HG02798 (cell line): ENCODE measurements at regions not wholly inside any gene's neighbourhood (a gene's known extent, or its start where the extent isn't known, plus 50 kb on each side); places are given as distances from the start of the nearest gene placed in this dataset.

ENCODE experiments used
- ATAC-seq: cut with Tn5 transposase; IDR thresholded peaks from one replicate; pipeline ENCODE4 v1.9.1; 2021; ENCODE audit warnings: mild to moderate bottlenecking; ENCODE audit not compliant: unreplicated experiment, poor library complexity

GRCh38 chr1:4160181-4160580 lies 260.1 kb upstream of the C1orf174 start:
- ATAC-seq = no peak

GRCh38 chr1:4161366-4162006 lies 261.4 kb upstream of the C1orf174 start:
- no peak for ATAC-seq

DNA sequence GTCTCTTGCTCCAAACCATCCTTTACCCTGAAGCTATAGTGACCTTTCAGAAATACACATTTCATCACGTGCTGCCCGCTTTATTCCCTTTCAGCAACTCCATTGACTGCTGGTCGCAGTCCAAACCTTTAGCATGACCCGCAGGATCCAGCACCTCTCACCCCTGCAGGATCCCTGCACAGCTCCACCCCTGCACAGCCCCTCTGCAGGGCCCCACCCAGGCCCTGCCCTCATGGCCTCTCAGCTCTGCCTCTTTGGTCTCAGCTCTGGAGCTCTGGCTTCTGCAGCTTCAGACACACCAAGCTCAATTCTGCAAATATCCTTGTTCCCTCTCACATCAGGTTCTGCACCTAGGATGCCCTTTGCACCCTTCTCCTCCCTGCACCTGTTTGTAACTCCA lies 264.9 kb upstream of the C1orf174 start:
- ATAC-seq = no peak

DNA sequence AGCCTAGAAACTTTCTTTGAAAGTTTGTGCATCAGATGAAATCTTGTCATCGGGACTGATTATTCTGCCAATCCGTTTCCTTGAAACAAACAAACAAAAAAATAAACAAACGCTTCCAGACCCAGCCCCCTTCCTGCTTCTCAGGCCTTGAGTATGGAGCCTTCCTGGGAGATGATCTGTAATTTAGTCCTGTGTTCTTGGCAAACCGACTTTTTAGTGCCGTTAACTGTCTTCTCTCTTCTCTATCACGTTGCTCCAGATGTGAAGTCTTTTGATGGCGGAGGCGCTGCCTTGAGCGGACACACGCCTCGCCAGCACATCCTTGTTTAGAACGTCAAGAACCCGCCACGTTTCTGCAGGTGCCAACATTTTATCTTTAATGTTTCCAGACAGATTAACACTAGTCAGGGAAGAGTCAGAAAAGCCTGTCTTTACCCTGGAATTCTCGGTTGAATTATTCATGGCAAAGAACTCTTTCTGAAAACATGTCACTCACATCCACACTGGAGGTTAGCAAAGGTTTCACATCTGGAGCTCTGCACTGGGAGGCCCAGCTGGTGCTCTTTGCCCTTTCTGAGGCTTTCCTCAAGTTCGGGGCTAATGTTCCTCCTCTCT lies 265.7 kb upstream of the C1orf174 start:
- no peak for ATAC-seq

DNA sequence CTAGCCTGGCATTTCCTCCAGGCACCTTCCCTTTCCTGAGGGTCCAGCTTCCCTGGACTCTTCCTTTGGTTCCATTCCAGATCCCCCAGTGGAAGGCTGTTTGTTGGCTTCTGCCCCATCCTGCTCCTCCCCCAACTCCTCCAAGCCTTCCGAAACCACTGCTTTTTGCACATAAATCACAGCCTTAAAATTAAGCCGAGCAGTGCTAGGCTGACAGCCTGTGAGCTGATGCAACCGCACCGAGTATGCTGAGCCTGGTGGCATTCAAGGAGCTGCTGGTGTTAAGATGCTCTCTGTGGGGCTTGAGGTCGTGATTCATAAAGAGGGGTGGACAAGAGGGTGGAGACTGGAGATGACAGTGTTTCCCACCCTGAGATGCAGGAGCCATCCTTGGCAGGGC lies 266.6 kb upstream of the C1orf174 start:
- no peak for ATAC-seq

DNA sequence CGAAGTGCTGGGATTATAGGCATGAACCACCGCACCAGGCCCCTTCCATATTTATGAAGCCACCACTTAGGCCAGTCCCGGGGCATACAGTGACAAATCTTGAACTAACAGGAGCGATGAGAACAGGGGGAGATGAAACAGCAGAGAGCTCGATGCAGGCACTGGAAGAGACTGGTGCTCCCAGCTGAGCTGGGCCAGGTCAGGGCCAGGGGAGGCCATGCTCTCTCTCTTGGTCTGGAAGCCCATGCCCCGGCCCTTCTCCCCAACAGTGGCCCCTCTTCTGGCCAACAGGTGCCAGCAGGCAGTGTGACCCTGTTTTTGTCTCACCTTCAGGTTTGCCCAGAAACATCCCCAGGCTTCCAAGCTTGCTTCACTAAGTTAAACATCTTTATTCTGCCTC lies 269.9 kb upstream of the C1orf174 start:
- ATAC-seq = no peak

DNA sequence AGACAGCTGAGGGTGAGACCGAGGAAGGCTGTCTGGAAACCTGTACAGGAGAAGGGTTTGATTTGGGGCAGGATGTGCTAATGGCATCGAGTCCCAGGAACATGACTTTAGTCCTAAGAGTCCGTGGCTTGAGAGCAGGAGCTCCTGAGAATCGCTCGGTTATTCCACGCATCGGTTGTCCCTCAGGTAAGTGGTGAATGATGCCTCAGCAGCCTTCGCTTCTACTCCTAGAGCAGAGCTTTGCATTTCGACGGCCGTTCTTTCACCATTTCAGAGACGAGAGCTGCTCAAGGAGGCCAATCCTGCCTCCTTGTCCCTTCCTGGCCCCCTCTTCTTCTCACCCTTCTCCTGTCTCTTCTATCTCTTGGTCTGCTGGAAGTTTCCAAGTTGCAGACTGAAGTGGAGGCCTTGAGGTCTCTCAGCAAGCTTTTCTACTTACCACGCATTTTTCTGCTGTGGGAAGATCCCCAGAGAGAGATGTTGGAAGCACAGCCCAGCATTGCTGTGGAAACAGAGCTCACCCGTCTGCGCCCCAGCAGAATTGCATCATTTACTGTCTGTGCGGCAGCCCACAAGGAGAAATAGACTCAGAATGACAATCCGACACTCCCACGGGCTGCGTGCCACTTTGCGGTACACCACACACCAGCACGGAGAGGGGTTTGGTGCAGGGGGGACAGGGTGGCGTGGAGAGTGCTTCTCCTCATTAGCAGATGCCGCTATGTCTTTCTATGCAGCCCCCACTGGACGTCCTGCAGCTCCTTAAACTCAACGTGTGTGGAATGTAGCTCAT lies 270.7 kb upstream of the C1orf174 start:
- ATAC-seq = no peak

DNA sequence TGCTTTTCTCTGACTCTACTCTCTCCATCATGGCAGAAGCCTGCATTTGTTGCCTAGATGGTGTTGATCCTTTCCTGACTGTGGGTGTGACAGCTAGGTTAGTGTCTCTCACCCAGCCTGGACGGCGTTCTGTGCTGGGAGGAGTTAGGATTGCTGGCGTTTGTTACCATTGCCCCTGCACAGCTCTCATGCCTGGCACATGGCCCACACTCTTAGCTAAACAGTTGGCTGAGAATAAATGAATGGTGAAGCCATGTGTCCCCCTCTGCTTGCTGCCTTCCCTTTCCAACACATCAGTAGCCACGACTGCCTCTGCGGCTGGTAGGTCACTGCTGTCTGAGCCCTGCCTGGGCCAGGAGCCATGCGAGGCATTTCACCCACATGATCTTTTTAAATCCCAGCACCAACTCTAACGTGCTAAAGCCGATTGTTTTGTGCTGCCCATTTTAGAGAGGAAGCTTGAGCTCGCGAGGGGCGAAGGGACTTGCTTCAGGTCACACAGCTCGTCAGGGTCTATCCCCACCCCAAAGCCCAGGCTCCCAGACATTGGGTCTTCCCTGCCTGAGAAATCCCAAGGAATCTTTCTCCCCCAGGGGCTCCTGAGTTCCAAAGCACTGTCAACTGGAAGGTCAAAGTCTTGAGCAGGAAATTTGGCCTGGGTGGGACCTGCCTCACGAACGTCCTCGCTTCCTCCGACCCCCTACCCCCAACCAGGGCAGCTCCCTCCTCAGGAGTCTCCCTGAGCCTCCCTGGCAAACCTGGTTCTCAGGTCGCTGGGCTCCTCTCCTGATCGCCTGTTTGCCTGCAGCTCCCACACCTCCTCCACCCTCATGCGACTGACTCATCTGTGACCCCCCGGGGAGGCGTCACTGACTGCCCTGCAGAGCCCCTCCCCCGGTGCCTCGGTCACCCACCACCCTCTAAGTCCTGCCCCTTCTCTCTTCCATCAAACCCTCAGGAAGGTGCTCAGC lies 271.7 kb upstream of the C1orf174 start:
- no peak for ATAC-seq

- ATAC-seq = no peak
Observed at GRCh38 chr1:4172644-4173599, 272.9 kb upstream of the C1orf174 start.

GRCh38 chr1:4173731-4174130 lies 273.7 kb upstream of the C1orf174 start:
- ATAC-seq = no peak

- ATAC-seq = no peak
Observed at GRCh38 chr1:4174291-4175200, 274.5 kb upstream of the C1orf174 start.

DNA sequence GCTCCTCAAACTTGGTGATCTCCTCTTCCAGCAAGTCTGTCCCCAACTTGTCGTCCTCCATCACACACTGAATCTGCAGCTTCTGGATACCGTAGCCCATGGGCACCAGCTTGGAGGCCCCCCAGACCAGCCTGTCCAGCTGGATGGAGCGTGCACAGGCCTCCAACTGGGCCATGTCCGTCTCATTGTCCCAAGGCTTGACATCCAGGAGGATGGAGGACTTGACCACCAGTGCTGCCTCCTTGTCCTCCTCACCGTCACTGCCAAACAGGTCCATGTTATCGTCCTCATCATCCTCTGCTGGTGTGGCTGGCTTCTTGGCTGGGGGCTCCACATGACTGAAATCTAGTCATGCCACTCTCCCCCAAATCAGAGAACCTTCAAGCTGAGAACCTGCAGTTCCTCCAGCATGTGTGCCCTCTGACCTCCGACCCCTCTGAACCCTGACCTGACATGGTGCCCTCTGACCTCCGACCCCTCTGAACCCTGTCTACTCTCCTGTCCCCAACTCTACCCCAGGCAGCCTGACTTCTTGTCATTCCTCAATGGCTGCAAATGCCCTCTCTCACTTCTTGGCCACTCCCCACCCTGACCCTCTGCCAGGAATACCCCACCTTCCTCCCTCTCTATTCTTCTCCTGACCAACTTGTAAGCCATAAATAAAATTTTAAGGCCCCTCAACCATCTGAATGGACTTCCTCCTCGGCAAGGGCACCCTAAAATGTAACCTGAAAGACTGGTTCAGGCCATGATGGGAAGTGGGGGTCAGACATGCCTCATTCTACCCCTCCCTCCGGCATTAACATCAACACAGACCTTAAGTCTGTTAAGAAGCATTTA lies 275.7 kb upstream of the C1orf174 start:
- no peak for ATAC-seq

- no peak for ATAC-seq
Observed at GRCh38 chr1:4176841-4177240, 276.8 kb upstream of the C1orf174 start.

GRCh38 chr1:4177425-4178150 lies 277.5 kb upstream of the C1orf174 start:
- no peak for ATAC-seq

DNA sequence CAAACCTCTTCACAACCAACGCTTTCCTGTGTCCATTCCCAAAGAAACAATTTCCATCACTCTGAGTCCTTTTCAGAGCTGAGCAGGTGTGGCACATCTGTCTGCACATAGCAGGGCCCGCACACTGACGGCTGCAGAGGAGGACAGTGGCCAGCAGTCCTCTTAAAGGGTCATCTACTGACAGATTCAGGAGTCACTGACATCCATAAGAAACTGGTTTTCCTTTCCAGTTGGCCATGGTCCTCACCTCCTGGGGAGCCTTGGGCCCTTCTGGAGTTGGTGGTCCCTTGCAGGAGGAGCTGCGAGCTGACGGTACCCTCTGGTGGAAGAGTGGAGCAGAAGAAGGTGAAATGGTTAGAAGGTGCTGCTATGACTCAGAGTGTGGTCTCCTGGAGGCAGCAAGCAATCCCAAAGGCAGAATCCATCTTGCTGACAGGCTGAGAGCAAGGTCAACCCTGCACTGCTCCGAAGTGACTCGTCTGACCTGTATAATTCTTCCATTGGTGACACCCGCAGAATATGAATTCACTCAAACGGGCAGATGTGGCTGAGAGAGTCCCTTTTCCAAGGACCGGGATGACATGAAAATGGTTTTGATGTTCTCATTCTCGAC lies 278.5 kb upstream of the C1orf174 start:
- no peak for ATAC-seq

GRCh38 chr1:4179914-4180735 lies 280.1 kb upstream of the C1orf174 start:
- ATAC-seq = no peak
